Ishikawa (cell line): ENCODE measurements at regions not wholly inside any gene's neighbourhood (a gene's known extent, or its start where the extent isn't known, plus 50 kb on each side); places are given as distances from the start of the nearest gene placed in this dataset.

Experiments used
- CEBPB ChIP-seq: IDR thresholded peaks from 2 replicates; pipeline ENCODE4 v1.6.1; 2012
- EP300 ChIP-seq: IDR thresholded peaks from 2 replicates; pipeline ENCODE4 v1.6.1; 2012; ENCODE audit warnings: borderline replicate concordance
- RAD21 ChIP-seq: IDR thresholded peaks from 2 replicates; pipeline ENCODE4 v1.6.1; 2012; ENCODE audit warnings: low read depth
- YY1 ChIP-seq: IDR thresholded peaks from 2 replicates; pipeline ENCODE4 v1.6.1; 2012; ENCODE audit warnings: low read depth
- TF ChIP-seq, protein P1 (sequence below): IDR thresholded peaks from 2 replicates; pipeline ENCODE4 v1.6.1; 2012; ENCODE audit warnings: low read depth, mild to moderate bottlenecking

DNA sequence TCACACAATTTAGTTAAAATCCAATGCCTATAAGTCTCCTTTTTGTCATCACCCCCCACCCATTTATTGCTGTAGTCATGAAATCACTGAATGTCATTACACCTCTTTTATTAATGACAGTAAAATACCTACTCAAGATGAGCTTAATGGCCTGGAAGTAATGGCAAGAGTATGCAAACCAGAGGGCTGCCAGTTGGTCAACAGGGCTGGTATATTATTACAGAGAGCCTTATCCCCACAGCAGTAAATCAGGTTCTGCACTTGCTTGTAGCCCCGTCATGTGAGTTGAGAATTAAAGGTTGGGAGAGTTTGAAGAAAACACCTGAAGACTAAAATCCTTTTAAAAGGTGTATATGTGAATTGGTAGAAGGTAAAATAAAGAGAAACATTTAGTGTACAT, 372.4 kb downstream of the MAT2B start:
- no peak for TF ChIP-seq RAD21
- TF ChIP-seq YY1 = no peak
- TF ChIP-seq EP300 = no peak
- TF ChIP-seq, protein P1, sequence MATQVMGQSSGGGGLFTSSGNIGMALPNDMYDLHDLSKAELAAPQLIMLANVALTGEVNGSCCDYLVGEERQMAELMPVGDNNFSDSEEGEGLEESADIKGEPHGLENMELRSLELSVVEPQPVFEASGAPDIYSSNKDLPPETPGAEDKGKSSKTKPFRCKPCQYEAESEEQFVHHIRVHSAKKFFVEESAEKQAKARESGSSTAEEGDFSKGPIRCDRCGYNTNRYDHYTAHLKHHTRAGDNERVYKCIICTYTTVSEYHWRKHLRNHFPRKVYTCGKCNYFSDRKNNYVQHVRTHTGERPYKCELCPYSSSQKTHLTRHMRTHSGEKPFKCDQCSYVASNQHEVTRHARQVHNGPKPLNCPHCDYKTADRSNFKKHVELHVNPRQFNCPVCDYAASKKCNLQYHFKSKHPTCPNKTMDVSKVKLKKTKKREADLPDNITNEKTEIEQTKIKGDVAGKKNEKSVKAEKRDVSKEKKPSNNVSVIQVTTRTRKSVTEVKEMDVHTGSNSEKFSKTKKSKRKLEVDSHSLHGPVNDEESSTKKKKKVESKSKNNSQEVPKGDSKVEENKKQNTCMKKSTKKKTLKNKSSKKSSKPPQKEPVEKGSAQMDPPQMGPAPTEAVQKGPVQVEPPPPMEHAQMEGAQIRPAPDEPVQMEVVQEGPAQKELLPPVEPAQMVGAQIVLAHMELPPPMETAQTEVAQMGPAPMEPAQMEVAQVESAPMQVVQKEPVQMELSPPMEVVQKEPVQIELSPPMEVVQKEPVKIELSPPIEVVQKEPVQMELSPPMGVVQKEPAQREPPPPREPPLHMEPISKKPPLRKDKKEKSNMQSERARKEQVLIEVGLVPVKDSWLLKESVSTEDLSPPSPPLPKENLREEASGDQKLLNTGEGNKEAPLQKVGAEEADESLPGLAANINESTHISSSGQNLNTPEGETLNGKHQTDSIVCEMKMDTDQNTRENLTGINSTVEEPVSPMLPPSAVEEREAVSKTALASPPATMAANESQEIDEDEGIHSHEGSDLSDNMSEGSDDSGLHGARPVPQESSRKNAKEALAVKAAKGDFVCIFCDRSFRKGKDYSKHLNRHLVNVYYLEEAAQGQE = no peak
- no peak for TF ChIP-seq CEBPB
